GM12874 (cell line): ENCODE measurements at regions not wholly inside any gene's neighbourhood (a gene's known extent, or its start where the extent isn't known, plus 50 kb on each side); places are given as distances from the start of the nearest gene placed in this dataset.

ENCODE experiments used
- TF ChIP-seq, protein P1 (sequence below): IDR thresholded peaks from 2 replicates; pipeline ENCODE4 v1.5.1; 2011; ENCODE audit warnings: low read depth, mild to moderate bottlenecking, control low read depth, low read length, moderate library complexity; ENCODE audit not compliant: insufficient read depth

GRCh38 chr2:200208041-200208440, 98.5 kb upstream of the SPATS2L start:
- TF ChIP-seq, protein P1, sequence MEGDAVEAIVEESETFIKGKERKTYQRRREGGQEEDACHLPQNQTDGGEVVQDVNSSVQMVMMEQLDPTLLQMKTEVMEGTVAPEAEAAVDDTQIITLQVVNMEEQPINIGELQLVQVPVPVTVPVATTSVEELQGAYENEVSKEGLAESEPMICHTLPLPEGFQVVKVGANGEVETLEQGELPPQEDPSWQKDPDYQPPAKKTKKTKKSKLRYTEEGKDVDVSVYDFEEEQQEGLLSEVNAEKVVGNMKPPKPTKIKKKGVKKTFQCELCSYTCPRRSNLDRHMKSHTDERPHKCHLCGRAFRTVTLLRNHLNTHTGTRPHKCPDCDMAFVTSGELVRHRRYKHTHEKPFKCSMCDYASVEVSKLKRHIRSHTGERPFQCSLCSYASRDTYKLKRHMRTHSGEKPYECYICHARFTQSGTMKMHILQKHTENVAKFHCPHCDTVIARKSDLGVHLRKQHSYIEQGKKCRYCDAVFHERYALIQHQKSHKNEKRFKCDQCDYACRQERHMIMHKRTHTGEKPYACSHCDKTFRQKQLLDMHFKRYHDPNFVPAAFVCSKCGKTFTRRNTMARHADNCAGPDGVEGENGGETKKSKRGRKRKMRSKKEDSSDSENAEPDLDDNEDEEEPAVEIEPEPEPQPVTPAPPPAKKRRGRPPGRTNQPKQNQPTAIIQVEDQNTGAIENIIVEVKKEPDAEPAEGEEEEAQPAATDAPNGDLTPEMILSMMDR: no peak

DNA sequence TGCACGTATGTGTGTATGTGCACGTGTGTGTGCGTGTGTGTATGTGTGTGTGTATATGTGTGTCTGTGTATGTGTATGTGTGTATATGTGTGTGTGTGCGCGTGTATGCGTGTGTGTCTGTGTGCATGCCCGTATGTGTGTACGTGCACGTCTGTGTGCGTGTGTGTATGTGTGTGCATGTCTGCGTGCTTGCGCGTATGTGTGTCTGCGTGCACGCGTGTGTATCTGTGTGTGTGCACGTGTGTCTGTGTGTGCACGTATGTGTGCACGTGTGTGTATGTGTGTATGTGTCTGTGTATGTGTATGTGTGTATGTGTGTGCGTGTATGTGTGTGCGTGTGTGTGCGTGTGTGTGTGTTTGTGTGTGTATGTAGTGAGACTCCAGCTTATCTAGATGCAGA, 97.5 kb upstream of the SPATS2L start:
- TF ChIP-seq, protein P1: no peak

DNA sequence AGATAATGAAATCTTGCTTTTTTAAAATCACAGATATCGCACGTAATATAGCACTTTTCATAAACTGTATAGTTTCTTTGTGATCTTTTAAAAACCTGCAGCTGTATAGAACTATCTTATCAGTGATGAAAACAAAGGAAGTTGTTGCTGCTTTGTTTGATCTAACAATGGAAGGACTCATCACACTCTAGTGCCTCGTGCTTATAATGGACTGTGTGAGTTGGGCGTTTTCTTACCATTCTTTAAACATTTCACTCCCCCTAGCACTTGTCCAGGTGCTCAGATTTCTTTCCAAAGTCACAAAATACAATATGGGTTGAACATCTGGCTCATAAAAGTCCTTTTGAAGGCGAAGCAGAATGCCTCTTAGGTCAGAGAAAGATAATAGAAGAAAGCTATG, 94.8 kb upstream of the SPATS2L start:
- TF ChIP-seq, protein P1: no peak

DNA sequence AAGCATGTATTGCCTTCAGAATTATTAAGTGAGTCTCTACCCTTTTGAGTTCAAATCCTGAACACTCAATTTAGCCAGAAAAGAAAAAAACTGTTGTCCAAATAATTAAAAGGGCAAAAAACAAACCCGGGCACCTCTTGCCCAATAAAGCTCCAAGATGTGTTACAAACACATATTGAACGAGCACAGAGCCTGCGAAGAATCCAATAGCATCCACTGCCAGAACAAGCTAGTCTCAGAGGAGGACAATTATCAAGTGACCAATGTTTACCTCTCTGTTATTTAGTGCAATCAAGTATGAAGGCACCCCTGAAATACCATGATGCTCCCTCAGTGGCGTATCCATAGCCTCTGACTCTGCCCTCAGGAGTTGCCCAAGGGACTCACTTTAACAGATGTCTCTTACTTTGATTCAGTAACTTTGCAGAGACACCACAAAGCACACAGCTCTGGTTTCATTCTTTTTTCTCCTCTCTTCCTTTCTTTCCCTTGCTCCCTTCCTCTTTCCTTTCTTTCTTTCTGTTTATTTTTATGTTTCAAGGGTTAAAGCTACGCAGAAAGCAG, 93.5 kb upstream of the SPATS2L start:
- TF ChIP-seq, protein P1: no peak

GRCh38 chr2:200216310-200216709, 90.2 kb upstream of the SPATS2L start:
- TF ChIP-seq, protein P1: no peak

DNA sequence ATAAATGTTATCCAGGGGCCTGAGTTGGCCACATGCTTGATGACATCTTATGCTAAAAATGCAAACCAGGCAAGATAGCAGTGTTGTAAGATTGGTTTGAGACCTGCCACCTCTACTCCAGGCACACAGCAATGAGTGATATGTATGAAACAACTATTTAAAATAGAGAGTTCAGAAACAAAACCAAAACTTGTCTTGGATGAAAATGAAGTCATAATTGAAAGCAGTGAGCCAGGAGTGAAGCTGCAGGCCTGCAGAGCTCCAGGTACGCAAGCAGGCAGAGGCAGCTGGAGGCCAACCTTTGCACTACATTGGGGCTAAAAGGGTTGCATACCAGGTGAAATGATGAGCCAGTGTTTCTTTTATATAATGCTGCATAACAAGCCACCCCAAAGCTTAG, 89.2 kb upstream of the SPATS2L start:
- TF ChIP-seq, protein P1: no peak

DNA sequence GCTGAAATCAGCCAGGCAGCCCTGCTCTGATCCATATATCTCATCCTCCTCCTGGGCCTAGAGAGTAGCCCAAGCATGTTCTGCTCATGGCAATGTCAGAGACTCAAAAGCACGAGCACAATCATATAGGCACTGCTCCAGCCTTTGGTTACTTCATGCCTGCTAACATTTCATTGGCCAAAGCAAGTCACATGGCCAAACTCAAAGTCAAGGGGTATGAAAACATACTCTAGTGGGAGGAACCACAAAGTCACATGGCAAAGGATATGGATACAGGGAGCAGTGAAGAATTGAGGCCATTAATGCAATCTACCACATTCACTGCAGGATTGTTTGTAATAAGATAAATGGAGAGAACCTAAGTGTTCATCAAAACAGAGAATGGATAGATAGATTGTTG, 87.8 kb upstream of the SPATS2L start:
- TF ChIP-seq, protein P1: no peak
